HFF-Myc (cell line): ENCODE measurements at regions not wholly inside any gene's neighbourhood (a gene's known extent, or its start where the extent isn't known, plus 50 kb on each side); places are given as distances from the start of the nearest gene placed in this dataset.
"Not testable (repeated sequence)": the region's sequence is repeated elsewhere in the genome, so short reads cannot be mapped to it uniquely, and the experiment has no call there.

Experiments used
- DNase-seq: peaks from one replicate; pipeline ENCODE4 v3.0.0-alpha.2; 2011; ENCODE audit warnings: low read depth; ENCODE audit errors: extremely low read depth
- H3K4me3 ChIP-seq: replicated peaks from 2 replicates; pipeline ENCODE4 v1.5.1; 2011; ENCODE audit warnings: low read depth, mild to moderate bottlenecking, control low read depth, low read length
- TF ChIP-seq, protein P1 (sequence below): IDR thresholded peaks from 2 replicates; pipeline ENCODE4 v1.5.1; 2012; ENCODE audit warnings: mild to moderate bottlenecking, low read depth, low read length, control low read depth; ENCODE audit errors: missing control alignments

DNA sequence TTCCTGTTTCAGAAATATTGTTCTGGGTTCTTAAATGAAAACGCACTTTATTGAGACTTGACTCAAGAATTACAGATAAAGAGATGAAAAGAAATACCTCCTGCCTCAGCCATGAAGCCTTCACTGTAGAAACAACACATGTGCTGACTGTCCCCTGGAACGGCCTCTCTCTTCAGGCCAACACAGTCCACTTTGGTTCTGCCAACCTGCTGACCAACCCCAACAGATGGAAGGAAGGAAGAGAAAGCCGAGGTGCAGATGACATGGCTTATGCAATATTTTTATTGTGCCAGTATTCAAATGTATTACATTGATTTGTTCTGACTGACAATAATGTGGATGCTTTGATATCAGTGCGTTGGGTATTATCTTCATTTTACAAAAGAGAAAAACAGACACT lies 171.0 kb downstream of the CPEB2 start:
- DNase-seq, result no peak
- TF ChIP-seq, protein P1, sequence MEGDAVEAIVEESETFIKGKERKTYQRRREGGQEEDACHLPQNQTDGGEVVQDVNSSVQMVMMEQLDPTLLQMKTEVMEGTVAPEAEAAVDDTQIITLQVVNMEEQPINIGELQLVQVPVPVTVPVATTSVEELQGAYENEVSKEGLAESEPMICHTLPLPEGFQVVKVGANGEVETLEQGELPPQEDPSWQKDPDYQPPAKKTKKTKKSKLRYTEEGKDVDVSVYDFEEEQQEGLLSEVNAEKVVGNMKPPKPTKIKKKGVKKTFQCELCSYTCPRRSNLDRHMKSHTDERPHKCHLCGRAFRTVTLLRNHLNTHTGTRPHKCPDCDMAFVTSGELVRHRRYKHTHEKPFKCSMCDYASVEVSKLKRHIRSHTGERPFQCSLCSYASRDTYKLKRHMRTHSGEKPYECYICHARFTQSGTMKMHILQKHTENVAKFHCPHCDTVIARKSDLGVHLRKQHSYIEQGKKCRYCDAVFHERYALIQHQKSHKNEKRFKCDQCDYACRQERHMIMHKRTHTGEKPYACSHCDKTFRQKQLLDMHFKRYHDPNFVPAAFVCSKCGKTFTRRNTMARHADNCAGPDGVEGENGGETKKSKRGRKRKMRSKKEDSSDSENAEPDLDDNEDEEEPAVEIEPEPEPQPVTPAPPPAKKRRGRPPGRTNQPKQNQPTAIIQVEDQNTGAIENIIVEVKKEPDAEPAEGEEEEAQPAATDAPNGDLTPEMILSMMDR, result no peak
- H3K4me3 ChIP-seq, result no peak overlapping the region

DNA sequence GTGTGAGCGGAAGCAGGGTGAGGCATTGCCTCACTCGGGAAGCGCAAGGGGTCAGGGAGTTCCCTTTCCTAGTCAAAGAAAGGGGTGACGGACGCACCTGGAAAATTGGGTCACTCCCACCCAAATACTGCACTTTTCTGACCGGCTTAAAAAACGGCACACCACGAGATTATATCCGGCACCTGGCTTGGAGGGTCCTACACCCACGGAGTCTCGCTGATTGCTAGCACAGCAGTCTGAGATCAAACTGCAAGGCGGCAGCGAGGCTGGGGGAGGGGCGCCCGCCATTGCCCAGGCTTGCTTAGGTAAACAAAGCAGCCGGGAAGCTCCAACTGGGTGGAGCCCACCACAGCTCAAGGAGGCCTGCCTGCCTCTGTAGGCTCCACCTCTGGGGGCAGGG lies 171.9 kb downstream of the CPEB2 start:
- DNase-seq, H3K4me3 ChIP-seq: not testable (repeated sequence)

DNA sequence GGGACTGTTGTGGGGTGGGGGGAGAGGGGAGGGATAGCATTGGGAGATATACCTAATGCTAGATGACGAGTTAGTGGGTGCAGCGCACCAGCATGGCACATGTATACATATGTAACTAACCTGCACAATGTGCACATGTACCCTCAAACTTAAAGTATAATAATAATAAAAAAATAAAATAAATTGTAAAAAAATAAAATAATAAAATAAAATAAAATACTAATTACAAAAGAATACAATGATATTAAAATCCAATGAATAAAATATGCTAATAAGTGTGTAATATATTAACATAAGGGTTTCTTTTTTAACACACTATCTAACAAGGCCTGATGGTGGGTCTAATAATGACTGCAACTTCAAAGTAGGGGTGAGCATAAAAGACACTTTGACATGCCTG lies 177.6 kb downstream of the CPEB2 start:
- not testable (repeated sequence) for H3K4me3 ChIP-seq, DNase-seq

DNA sequence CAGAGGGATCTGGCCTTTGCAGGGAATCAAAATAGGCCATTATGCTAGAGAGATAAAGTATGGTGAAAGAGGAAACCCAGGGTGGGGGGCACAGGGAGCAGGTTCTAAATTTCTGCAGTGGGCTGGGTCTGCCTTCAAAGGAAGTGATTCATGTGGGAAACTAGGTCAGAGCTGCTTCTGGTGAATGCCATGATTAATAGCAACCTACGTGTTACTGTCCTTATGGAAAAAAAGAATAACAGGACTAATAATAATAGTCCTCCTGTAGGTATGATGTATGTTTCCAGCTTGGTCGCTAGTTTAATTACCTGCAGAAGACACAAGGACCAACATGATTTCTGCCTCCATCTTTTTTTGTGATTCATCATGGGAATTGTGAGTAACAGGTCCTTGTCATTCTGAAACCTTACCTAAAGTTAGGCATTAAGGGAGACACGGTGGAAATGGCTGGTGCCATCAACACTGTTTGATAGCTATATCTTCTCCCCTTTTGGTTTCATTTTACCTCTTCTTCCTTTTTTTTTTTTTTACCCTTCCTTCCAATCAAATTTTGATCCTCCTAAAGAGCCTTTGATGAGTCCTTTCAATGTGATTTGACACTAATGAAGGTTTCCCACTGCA lies 180.4 kb downstream of the CPEB2 start:
- no peak overlapping the region for H3K4me3 ChIP-seq
- TF ChIP-seq, protein P1, result no peak
- DNase-seq, result no peak

DNA sequence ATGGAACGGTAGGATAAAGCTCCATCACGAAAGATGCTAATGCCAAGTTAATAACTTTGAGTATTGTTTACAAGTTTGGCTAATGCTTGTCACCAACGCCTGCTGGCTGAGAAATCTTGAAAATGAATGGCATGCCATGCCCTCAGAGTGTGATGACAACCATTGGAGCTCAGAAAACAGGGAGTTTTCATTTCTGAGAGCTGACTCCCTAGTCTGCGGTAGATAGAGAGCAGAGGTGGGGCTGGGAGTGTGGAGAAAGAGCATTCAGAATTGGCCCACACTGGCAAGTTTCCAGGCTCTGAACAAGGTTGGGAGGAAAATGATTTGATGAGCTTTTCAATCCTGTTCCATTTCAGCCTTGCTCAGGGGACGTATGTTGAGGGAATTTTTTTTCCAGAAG lies 183.9 kb downstream of the CPEB2 start:
- H3K4me3 ChIP-seq, result no peak overlapping the region
- TF ChIP-seq, protein P1, result no peak
- DNase-seq, result no peak

DNA sequence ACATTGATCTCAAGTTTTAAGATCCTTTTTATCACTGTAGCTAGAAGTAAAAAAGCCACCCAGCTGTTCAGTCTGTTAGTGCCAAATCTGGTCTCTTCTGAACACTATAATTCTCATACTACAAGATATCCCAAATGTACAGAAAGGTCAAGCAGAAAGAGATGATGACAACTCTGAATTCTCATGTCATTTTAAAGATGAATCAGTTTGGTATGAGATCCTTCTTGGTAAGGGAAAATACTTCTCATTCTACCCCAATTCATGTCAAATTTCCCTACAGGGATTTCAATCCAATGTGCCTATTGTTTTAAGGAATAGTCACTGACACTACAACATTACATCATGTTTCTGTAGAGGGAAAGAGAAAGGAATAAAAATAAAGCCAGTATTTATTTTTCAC lies 184.5 kb downstream of the CPEB2 start:
- no peak overlapping the region for H3K4me3 ChIP-seq
- TF ChIP-seq, protein P1, result no peak
- DNase-seq, result no peak

DNA sequence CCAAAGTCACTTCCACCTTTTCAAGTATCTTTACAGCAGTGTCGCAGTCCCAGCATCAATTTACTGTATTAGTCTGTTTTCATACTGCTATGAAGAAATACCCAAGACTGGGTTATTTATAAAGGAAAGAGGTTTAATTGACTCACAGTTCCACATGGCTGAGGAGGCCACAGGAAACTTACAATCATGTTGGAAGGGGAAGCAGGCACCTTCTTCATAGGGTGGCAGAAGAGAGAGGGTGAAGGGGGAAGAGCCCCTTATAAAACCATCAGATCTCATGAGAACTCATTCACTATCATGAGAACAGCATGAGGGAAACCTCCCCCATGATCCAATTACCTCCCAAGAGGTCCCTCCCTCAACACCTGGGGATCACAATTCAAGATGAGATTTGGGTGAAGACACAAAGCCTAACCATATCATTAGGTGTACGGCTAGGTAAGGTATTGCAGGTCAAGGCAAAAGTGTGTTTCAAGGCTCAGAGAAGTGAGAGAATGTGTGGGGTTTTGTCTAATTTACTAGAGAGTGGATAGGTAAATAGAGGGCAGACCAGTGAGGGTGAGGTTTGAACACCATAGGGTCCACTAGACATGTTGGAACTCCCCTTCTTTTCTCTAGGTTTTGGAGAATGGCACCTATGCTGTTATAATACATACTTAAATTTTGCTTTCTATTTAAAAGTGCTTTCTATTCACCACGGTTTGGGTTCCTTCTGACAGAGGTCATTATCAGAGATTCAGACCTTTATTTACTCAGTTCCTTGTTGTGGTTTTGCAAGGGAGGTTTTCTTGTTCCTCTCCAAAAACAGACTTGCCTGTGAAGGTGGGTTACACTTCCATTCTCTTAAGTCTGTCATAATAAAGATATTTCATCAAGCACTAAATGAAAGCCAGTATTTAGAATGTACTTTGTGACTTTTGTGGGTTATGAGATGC lies 186.6 kb downstream of the CPEB2 start:
- DNase-seq, result no peak
- TF ChIP-seq, protein P1, result no peak
- no peak overlapping the region for H3K4me3 ChIP-seq
